GM12892 (cell line): ENCODE measurements at regions not wholly inside any gene's neighbourhood (a gene's known extent, or its start where the extent isn't known, plus 50 kb on each side); places are given as distances from the start of the nearest gene placed in this dataset.

Experiments used
- POLR2A ChIP-seq: IDR thresholded peaks from 2 replicates; pipeline ENCODE4 v1.6.1; 2011; ENCODE audit warnings: low read depth, low read length, control low read depth
- POLR2AphosphoS5 ChIP-seq: IDR thresholded peaks from 2 replicates; pipeline ENCODE4 v1.6.1; 2011; ENCODE audit warnings: low read depth, low read length, control low read depth

- TF ChIP-seq POLR2A (no peak), POLR2AphosphoS5 (no peak)
These were observed 827.1 kb downstream of the TBC1D22A start for GRCh38 chr22:47589271-47590250.
